Lower leg skin (tissue), 3 donors: ENCODE measurements at regions not wholly inside any gene's neighbourhood (a gene's known extent, or its start where the extent isn't known, plus 50 kb on each side); places are given as distances from the start of the nearest gene placed in this dataset.
"Not testable (repeated sequence)": the region's sequence is repeated elsewhere in the genome, so short reads cannot be mapped to it uniquely, and the experiment has no call there.

Source experiments
- POLR2A ChIP-seq, 2 donors: fragments of 450-650 bp; IDR thresholded peaks; one replicate each; pipeline ENCODE4 v1.6.1; 2016 to 2017; ENCODE audit warnings: antibody characterized with exemption in 2 of 2, mild to moderate bottlenecking in 1 of 2, moderate library complexity in 1 of 2
- TF ChIP-seq, protein P1 (sequence below), 3 donors: fragments of 450-650 bp; IDR thresholded peaks; one replicate each; pipeline ENCODE4 v1.5.1; 2016; ENCODE audit warnings: antibody characterized with exemption in 3 of 3, mild to moderate bottlenecking in 3 of 3, moderate library complexity in 2 of 3

DNA sequence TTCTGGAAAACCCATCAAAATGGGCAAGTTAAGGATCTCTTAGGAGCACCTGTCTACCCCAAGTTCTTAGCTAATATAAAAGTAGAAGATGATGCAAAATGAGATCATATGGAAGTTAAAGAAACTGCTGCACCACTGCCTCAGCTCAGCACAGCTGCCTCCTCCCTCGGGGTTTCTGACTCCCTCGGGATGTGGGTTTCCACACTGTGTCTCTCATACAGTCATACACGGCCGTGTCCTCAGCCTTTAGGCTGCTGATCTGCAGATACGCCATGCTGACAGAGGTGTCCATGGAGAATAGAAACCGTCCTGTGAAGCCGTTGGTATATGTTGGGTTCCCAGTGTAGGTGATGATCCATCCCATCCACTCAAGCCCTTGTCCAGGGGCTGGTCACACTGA is 898.8 kb downstream of the TMEM121 start:
- TF ChIP-seq, protein P1, sequence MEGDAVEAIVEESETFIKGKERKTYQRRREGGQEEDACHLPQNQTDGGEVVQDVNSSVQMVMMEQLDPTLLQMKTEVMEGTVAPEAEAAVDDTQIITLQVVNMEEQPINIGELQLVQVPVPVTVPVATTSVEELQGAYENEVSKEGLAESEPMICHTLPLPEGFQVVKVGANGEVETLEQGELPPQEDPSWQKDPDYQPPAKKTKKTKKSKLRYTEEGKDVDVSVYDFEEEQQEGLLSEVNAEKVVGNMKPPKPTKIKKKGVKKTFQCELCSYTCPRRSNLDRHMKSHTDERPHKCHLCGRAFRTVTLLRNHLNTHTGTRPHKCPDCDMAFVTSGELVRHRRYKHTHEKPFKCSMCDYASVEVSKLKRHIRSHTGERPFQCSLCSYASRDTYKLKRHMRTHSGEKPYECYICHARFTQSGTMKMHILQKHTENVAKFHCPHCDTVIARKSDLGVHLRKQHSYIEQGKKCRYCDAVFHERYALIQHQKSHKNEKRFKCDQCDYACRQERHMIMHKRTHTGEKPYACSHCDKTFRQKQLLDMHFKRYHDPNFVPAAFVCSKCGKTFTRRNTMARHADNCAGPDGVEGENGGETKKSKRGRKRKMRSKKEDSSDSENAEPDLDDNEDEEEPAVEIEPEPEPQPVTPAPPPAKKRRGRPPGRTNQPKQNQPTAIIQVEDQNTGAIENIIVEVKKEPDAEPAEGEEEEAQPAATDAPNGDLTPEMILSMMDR (IDR thresholded peaks at IDR 0.05): not testable (repeated sequence)
- not testable (repeated sequence) for TF ChIP-seq POLR2A (IDR thresholded peaks at IDR 0.05)
